Right lobe of liver (tissue), 6 donors: ENCODE measurements at regions not wholly inside any gene's neighbourhood (a gene's known extent, or its start where the extent isn't known, plus 50 kb on each side); places are given as distances from the start of the nearest gene placed in this dataset.
"Not testable (repeated sequence)": the region's sequence is repeated elsewhere in the genome, so short reads cannot be mapped to it uniquely, and the experiment has no call there.

Source experiments
- ATAC-seq, 4 donors: fragments of 200-7000 bp; cut with Tn5 transposase; one replicate each; pipeline ENCODE4 v1.9.1; 2020; ENCODE audit warnings: mild to moderate bottlenecking in 4 of 4, moderate library complexity in 4 of 4
- DNase-seq, 3 donors: peaks; one replicate each; pipeline ENCODE4 v3.0.0-alpha.2; 2020
- H3K27ac ChIP-seq, 3 donors: fragments of 200-600 bp; one replicate each; pipeline ENCODE4 v1.8.0; 2022
- H3K27me3 ChIP-seq, 2 donors: fragments of 200-600 bp; one replicate each; pipeline ENCODE4 v1.8.0; 2022
- H3K36me3 ChIP-seq, 4 donors: fragments of 200-600 bp; sonication (generic) in 1 of 4; one replicate each; pipeline versions ENCODE4 v1.5.1 to v1.8.0; 2017 to 2022; ENCODE audit warnings: control low read depth in 1 of 4
- H3K4me1 ChIP-seq, 4 donors: fragments of 200-600 bp; sonication (generic) in 1 of 4; one replicate each; pipeline versions ENCODE4 v1.5.1 to v1.8.0; 2017 to 2022; ENCODE audit warnings: control low read depth in 1 of 4
- H3K4me3 ChIP-seq, 3 donors: fragments of 200-600 bp; one replicate each; pipeline ENCODE4 v1.8.0; 2022
- H3K9me3 ChIP-seq, 4 donors: fragments of 200-600 bp; sonication (generic) in 1 of 4; one replicate each; pipeline versions ENCODE4 v1.5.1 to v1.8.0; 2017 to 2022; ENCODE audit warnings: control low read depth in 1 of 4
- CTCF ChIP-seq, 4 donors: fragments of 200-600 bp in 3 of 4; fragments of 450-650 bp in 1 of 4; IDR thresholded peaks; one replicate each; pipeline versions ENCODE4 v1.5.1 to v1.8.0; 2016 to 2022; ENCODE audit warnings: antibody characterized with exemption in 4 of 4, mild to moderate bottlenecking in 2 of 4
- POLR2A ChIP-seq: fragments of 450-650 bp; IDR thresholded peaks from one replicate; pipeline ENCODE4 v1.6.1; 2017; ENCODE audit warnings: antibody characterized with exemption, mild to moderate bottlenecking
- WGBS: methylation state at CpG from one replicate; pipeline ENCODE4 v1.1.6; 2018; ENCODE audit warnings: low coverage, low lambda C conversion rate; ENCODE audit not compliant: insufficient coverage; ENCODE audit errors: missing lambda C conversion rate; 5-methylcytosine and 5-hydroxymethylcytosine counted together
- intact Hi-C, 2 donors: fragments of 100-400 bp; cut with DNase I; formaldehyde crosslinking; loops; one replicate each; pipeline versions ENCODE4 v1.11.2 to v1.14.1; 2022
- donor health status: DM: no; HTN: yes; CAD: no.
- donor health status: DM: no; HTN: no; CAD: no.
- donor health status: DM: no; HTN: no; CAD: no.
- donor health status: DM: no; HTN: yes; CAD: no.
- donor health status: DM: no; HTN: yes; CAD: no.

- no peak for TF ChIP-seq CTCF (IDR thresholded peaks at IDR 0.05)
- no peak for TF ChIP-seq POLR2A
- Histone ChIP-seq H3K27me3 (no peaks in the 10 kb centered on the region), H3K36me3 (no peaks in the 10 kb centered on the region), H3K9me3 (no peaks in the 10 kb centered on the region), H3K27ac (no peak overlapping the region), H3K4me1 (no peaks in the 10 kb centered on the region), H3K4me3 (no peak overlapping the region)
- WGBS = 40% methylated on average over 3 of the region's 3 CpGs
- ATAC-seq (no peak), DNase-seq (no peak)
- intact Hi-C loops = no loop called here
These were observed 521.8 kb downstream of the LRRIQ3 start for GRCh38 chr1:73676186-73676585.

GRCh38 chr1:73674945-73675561, 522.9 kb downstream of the LRRIQ3 start:
- Histone ChIP-seq H3K4me1 (no peaks in the 10 kb centered on the region), H3K36me3 (no peaks in the 10 kb centered on the region), H3K9me3 (no peaks in the 10 kb centered on the region), H3K27ac (no peak overlapping the region), H3K27me3 (no peaks in the 10 kb centered on the region), H3K4me3 (no peak overlapping the region)
- ATAC-seq (peak; percentile 49 to 67 (median 58)), DNase-seq (no peak)
- intact Hi-C loops = no loop called here
- WGBS = 2% methylated on average over 2 of the region's 2 CpGs
- TF ChIP-seq POLR2A (no peak), CTCF (IDR thresholded peaks at IDR 0.05) (peak; percentile 46 to 57 (median 53))

GRCh38 chr1:73673971-73674370, 524.0 kb downstream of the LRRIQ3 start:
- Histone ChIP-seq H3K36me3 (no peaks in the 10 kb centered on the region), H3K4me1 (no peaks in the 10 kb centered on the region), H3K9me3 (no peaks in the 10 kb centered on the region), H3K4me3 (no peak overlapping the region), H3K27ac (no peak overlapping the region), H3K27me3 (no peaks in the 10 kb centered on the region)
- no peak for ATAC-seq
- intact Hi-C loops = no loop called here
- 79% methylated on average over 1 of the region's 1 CpG for WGBS
- no peak for TF ChIP-seq CTCF (IDR thresholded peaks at IDR 0.05)
- TF ChIP-seq POLR2A = no peak
- DNase-seq = no peak

- Histone ChIP-seq H3K9me3 (no peaks in the 10 kb centered on the region), H3K4me3 (no peak overlapping the region), H3K27me3 (no peaks in the 10 kb centered on the region), H3K4me1 (no peaks in the 10 kb centered on the region), H3K36me3 (no peaks in the 10 kb centered on the region), H3K27ac (no peak overlapping the region)
- TF ChIP-seq CTCF (IDR thresholded peaks at IDR 0.05) = no peak
- TF ChIP-seq POLR2A = no peak
- 40% methylated on average over 1 of the region's 1 CpG for WGBS
- no peak for DNase-seq
- intact Hi-C loops = no loop called here
- ATAC-seq = no peak
These were observed 526.4 kb downstream of the LRRIQ3 start for GRCh38 chr1:73671530-73671929.

- H3K27ac ChIP-seq, H3K36me3 ChIP-seq, H3K9me3 ChIP-seq, H3K27me3 ChIP-seq, DNase-seq, H3K4me1 ChIP-seq, ATAC-seq, H3K4me3 ChIP-seq, intact Hi-C loops: not testable (repeated sequence)
- WGBS = no CpG with 5 or more reads among the region's 4 CpGs
These were observed 530.0 kb downstream of the LRRIQ3 start for GRCh38 chr1:73667959-73668358.
